Nucleus accumbens (tissue), 56 donors: ENCODE measurements at regions not wholly inside any gene's neighbourhood (a gene's known extent, or its start where the extent isn't known, plus 50 kb on each side); places are given as distances from the start of the nearest gene placed in this dataset.
"Not testable (repeated sequence)": the region's sequence is repeated elsewhere in the genome, so short reads cannot be mapped to it uniquely, and the experiment has no call there.

ENCODE experiments used
- DNase-seq, 56 donors: peaks; one replicate each; lab custom pipeline; 2025; lab: John Stamatoyannopoulos, UW

DNA sequence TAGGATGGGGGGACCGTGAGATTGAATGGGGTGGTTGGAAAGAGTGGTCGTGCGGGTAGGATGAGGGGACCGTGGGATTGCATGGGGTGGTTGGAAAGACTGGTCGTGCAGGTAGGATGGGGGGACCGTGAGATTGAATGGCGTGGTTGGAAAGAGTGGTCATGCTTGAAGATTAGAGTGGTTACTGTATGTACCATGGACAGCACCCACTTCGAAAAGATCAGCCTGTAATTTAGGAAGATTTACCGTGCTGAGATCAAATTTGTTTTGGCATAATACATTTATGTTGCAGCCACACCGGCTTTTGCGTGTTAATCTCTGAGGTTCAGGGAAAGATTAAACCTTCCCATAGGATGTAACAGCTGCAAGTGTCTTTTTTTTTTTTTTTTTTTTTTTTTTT, 495.2 kb upstream of the ADARB2 start:
- no peak for DNase-seq

DNA sequence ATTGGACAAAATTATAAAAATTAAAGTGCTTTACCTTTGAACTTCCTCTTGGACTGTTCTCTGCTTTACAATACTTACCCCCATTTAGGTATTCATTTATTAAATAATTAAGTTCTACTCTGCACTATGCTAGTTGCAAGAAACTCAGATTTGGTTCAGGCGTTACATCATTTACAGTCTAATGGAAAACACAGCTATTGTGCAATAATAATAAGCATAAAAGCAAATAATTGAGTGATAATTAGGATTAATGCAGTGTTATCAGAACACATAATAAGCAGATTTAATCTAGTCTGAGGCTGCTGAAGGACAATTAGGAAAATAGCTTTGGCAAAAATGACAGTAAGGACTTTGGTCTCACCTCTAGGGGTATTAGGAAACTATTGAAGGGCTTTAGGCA, 493.2 kb upstream of the ADARB2 start:
- DNase-seq: no peak

DNA sequence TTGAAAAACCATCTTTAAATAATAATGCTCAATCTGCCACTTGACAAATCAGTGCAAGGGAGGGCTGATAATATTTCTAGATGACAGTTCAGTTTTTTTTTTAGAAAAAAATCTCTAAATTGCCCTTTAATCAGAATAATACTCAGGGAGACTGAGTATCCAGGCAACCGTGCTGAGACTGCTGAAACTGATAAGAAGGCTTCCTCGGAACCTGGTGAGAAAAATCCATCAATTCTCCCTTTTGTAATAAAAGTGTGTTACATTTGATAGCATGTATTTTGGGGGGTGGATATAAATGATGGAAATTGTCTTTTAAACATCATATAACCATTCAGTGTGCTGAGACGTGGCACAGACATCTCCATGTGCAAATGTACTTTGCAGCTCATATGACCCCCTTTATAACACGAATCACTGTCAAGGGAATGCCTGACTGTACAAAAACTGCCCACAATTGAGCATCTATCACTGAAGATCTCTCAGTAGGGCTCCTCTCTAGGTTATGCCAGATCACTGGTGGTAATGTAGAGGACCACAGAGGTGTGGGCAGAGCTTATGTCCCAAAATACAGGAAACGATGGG, 491.1 kb upstream of the ADARB2 start:
- no peak for DNase-seq

DNA sequence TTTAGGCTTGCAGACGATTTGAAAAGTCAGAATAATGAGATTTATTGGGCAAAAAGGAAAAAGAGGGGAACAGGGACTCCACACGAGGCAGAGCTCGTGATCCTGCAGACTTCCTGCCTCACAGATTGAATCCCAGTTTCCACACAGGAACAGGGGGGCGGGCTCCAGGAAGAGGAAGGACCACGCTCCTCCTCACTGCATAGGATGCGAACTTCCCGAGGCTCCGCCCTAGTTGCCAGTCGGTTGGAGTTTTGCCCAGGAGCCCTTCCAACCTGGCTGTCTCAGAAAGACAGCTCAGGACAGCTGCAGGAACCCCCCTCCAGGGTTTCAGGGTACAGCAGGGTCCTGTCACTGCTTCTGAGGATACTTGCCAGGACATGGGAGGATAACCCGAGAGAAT, 488.3 kb upstream of the ADARB2 start:
- DNase-seq: no peak

DNA sequence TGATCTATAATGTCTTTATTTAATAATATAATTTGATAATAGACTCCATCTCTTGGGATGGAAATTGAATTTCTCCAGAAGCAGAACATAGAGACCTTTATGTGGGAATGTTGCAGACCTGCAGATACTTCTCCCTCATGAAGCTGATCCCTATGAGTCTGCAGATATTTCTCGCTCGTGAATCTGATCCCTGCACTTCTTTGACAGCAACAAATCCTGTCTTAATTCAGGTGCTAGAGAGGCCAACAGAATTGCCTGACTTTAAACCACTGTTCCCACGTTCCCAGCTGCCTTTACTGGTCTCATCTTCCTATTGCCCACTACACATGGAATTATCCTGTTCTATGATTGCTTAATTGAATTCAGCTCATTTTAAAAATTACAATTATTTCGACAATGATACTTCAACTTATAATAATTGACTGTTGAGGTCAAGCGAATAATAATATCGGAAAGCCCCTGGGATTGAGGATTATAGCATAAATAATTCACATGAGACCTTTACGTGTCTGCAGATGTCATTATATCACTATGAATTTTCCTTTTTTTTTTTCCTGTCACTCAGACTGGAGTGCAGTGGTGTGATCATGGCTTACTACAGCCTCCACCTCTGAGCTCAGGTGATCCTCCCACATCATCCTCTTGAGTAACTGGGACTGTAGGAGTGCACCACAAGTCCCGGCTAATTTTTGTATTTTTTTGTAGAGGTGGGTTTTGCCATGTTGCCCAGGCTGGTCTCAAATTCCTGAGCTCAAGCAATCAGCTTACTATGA, 486.4 kb upstream of the ADARB2 start:
- DNase-seq: no peak

DNA sequence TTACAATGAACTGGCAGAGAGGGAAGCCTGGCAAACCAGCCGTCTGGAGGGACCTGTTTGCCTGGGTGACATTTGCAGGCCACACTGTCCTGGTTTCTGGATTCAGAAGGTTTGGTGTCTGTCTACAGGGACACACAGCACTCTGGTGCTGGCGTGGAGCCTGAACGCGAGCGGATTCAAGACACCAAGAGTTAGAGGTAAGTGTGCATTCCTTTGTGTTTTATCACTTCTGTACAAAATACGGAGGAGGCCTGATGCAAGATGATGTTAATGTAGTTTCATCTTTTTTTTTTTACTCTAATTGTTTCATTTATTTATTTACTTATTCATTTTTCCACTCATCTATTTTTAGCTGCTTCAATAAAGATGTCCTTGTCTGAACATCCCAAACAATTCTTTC, 485.3 kb upstream of the ADARB2 start:
- DNase-seq: no peak

DNA sequence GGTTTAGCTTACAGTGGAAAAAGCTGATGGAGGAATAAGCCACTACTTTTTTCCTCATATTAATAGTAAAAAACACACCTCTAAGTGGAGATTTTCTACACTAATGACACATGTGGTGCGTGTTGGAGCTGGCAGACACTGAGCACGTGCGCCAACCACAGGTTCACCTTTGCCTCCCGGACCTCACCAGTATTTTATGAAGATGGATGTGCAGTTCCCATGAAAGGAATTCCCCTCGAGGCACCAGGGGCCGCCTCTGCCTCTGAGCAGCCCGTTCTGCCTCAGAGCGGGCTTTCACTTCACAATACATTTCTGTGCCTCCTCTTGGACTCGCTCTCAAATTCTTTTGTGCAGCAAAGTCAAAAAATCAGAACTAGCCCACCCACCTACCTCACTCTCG, 477.5 kb upstream of the ADARB2 start:
- DNase-seq: no peak

GRCh38 chr10:2214092-2214491, 476.8 kb upstream of the ADARB2 start:
- peak in 6 of 56 donors; percentile 2 to 44 (median 8) for DNase-seq

DNA sequence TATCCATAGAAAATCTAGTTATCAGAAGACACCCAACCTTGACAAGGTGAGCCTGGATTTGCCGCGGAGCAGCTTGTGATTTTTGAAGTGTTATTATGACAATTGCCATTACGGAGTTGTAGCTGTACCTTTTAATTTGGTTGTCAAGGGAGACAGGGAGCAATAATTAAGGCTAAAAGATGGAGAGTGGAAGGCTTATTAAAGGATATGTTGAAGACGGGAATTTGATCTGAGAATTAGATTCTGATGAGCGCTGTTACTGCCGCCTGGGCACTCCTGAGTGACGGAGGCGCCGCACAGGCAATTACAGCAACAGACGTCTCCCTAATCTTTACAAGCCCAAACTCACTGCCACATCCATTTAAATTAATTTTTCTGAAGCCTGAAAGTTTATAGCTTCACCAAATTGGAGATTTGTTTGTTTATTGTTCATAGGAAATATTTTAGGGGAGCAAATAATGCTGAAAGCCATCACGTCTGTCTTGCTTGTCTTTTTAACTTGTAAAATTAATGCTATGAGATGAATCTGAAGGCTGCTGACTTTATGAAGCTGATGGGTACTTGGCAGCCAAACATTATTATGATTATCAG, 475.0 kb upstream of the ADARB2 start:
- DNase-seq: peak in 1 of 56 donors; percentile 1

DNA sequence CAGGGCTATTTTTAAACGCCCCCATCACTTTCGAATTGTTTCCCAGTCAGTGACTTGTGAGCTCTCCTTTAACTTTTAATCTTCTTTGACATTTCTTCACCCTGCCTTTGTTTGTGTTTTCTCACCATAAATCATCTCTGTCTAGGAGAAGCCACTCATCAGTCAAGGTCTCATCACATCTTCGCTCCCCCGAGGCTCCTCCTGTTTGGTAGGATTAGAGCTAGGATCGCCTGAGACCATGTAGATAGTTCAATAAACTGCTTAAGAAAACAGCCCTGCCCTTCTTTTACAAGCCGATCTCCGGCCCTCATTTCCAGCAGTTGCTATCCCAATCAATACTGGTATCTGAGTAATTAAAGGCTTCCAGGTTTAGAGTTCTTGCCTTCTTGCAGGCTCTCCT, 472.8 kb upstream of the ADARB2 start:
- DNase-seq: no peak

DNA sequence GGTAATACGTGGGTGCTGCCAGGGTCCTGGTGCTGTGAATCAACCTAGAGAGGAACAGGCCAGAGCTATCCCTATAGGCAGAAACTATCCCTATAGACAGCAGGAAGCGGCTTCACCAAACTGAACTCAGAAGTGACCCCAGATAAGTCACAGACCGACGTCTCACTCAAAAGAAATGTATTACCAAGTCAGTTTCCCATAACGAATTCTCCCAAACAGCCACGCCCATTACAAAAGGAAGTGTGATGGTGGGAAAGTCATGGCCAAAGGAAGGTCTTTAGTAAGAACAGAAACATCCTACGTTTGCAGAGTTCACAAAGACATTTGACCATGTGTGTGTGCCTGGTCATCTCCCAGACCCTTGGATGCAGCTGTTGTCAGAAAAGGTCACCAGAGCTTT, 470.8 kb upstream of the ADARB2 start:
- no peak for DNase-seq

DNA sequence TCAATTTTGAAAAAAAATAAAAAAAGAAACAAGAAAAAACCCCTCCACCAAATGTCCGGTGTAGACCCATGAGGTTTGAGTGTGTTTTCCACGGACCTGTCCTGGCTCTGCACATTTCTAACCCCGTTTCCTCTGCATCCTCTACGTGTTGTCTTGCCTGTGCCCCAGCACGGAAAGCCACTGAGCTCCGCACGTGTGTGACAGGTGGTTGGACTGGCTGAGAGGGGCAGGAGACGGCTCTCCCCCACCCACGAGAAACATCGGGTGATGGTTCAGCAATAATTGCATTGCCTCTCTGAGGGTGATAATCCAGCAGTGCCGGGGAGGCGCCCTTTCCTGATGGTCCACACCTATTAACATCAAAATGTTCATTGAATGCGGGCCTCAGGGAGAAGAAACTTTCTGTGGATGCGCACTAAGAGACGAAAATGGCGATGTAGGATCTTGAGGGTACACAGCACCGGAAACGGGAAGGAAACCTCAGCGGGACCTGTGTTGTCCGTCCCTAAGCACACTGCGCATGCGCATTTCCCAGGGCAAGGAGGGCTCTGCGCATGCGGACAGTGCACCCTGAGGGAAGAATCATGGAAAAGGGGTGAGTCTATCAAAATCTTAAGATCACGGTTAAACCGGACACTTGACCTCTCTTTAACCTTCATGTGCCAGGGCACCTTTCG, 470.1 kb upstream of the ADARB2 start:
- no peak for DNase-seq

GRCh38 chr10:2205406-2205805, 468.1 kb upstream of the ADARB2 start:
- DNase-seq: no peak

GRCh38 chr10:2202401-2202800, 465.1 kb upstream of the ADARB2 start:
- no peak for DNase-seq

DNA sequence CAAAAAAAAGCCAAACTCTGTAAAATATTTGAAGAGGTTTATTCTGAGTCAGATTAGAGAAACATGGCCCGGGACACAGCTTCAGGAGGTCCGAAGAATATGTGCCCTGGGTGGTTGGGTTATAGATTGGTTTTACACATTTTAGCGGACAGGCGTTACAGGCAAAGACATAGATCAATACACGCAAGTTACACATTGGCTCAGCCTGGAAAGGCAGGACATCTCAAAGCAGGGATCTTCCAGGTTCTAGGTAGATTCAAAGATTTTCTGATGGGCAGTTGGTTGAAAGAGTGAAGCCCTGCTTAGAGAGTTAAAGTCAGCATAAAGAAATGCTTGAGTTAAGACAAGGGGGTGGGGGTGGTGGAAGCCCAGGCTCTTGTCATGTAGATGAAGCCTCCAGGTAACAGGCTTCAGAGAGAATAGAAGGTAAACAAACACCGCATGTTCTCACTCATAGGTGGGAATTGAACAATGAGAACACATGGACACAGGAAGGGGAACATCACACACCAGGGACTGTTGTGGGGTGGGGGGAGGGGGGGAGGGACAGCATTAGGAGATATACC, 464.3 kb upstream of the ADARB2 start:
- DNase-seq: no peak

DNA sequence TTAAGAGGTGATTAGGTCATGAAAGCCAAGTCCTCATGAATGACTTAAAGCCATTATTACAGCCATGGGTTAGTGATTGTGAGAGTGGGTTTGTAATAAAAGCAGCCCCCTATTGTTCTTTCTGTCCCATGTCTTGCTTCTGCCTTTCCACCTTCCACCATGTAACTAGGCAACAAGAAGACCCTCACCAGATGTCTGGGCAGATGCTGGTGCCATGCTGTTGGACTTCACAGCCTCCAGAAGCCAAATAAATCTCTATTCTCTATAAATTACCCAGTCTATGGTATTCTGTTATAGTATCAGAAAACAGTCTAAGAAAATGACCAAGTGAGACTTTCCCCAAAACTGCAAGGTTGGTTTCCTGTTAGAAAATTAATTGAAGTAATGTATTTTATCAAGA, 460.3 kb upstream of the ADARB2 start:
- DNase-seq: no peak

DNA sequence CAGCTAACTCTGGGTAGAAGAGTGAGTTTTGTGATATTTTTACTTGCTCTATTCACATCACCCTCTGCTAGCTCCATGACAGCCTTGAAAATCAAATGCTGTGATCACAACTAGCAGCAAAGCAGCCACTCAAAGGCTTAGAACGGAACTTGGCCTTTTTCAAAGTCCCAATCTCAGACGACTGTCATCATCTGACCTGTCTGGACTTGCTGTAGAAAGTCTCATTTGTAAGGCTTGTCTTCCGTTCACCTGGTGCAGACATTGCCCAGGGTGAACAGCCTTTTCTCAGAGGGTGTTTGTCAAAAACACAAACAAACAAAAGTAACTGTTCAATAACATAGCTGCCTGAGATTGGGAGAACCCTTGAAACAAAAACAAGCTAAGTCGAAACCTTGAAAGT, 458.9 kb upstream of the ADARB2 start:
- DNase-seq: no peak

- not testable (repeated sequence) for DNase-seq
These were observed 452.0 kb upstream of the ADARB2 start for GRCh38 chr10:2189356-2189755.

DNA sequence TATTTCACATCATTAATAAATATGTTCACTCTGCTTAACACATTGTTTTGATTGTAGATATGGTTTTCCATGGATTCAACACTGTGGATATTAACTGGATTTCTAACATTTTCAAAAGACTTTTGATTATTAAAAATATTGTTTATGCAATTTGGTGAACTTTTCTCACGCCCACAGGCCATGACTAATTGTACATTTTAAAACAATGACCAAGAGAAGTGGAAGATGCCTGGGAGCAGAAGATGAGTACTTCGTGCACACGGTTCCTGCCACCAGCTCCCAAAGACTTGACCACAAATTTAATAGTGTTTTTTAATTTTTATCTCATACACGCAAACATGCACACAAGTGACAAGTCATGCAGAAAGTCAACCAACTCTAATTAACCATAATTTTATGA, 451.0 kb upstream of the ADARB2 start:
- DNase-seq: no peak

DNA sequence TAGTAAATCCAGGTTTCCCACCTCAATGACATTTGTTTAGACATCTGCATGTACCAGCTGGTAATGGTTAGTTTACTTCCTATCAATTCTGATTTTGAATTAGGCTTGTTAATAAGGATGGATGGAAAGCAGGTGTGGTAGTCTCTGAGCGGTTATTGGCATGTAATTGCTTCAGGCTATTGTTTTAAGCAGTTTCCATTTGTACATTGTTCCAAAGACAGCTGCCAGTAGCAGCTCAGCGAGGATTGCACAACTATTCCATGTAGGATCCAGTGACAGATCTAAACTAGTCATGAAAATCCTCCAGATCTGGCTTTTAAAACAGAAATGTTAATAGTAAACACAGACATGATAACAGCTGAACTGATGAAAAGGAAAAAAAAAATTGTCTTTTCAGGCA, 436.0 kb upstream of the ADARB2 start:
- no peak for DNase-seq

- no peak for DNase-seq
These were observed 428.6 kb upstream of the ADARB2 start for GRCh38 chr10:2165771-2166460.
